ENCODE measurements at regions not wholly inside any gene's neighbourhood (a gene's known extent, or its start where the extent isn't known, plus 50 kb on each side); places are given as distances from the start of the nearest gene placed in this dataset.

DNA sequence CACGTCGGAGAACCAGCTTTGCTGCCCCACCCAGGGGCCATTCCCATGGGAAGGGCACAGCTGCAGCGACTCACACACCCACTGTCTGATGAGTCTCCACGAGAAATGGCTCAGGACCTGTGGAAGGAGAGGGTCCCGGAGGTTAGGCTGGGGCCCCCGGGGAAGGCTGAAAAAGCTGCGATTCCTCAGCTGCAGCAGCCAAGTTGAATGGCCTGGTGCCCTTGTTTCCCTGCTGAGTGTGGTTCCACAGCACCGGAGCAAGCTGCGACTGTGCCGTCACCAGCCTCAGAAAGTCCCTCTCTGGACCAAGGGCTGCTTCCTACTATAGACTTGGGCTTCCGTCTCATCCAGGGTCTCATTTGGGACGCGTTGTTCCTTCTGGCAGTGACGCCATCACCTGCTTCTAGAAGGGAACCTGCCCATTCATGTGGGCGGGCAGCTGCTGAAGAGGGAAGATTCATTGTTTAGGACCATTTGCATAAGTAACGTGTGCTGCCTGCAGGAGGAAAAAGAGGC, 180.2 kb downstream of the INHBB start:
- DNase-seq (ENCODE audit: low read depth in 1 of 2, low spot score in 2 of 2) = no peak
- no peak overlapping the region for H3K23ac ChIP-seq (ENCODE audit: insufficient read length)
- H3K9ac ChIP-seq (replicated peaks in 1 of 4; ENCODE audit: extremely low read depth in 1 of 4, low read depth in 3 of 4, low read length in 3 of 4) = no peak overlapping the region
- H3K14ac ChIP-seq (ENCODE audit: insufficient read length) = peak overlapping the region; percentile 44
- no peaks in the 10 kb centered on the region for H3K79me1 ChIP-seq (ENCODE audit: low read depth, low read length)
- CTCF ChIA-PET (ENCODE audit: partially characterized antibody) = interaction anchor here (0.6 to 1.8 kb wide), 5 partner anchors 13 to 933 kb away, joined by 3 to 8 read pairs (median 4); no protein-coding TSS in a partner anchor
- H3K56ac ChIP-seq (replicated peaks; ENCODE audit: insufficient read length, low read depth, low read length) = no peak overlapping the region
- H4K5ac ChIP-seq (ENCODE audit: insufficient read length, low read depth, low read length) = no peak overlapping the region
- FAIRE-seq = peak; percentile 58
- 0 out of 4 replicates have a peak overlapping the region, but pooled peaks have one; percentile 11 to 28 for H3K4me2 ChIP-seq (ENCODE audit: insufficient read depth in 1 of 2, low read depth in 2 of 2, low read length in 2 of 2)
- H2AFZ ChIP-seq (ENCODE audit: low read length) = peak overlapping the region; percentile 35; the same call in 1 of the 2 replicates
- H3K9me3 ChIP-seq (ENCODE audit: insufficient read depth in 2 of 2, low read depth in 1 of 2, low read length in 1 of 2) = peaks cover 0 to 9% of the 10 kb centered on the region in 2 experiments; a peak in 2 of 4 replicates
- no peak overlapping the region for H2BK20ac ChIP-seq (ENCODE audit: low read length)
- no peak overlapping the region; the same call in 1 of the 2 replicates for H2BK15ac ChIP-seq (ENCODE audit: low read length)
- H4K91ac ChIP-seq (replicated peaks; ENCODE audit: insufficient read length, low read length) = no peak overlapping the region
- H2AK5ac ChIP-seq (ENCODE audit: low read depth, low read length) = no peak overlapping the region
- no peaks in the 10 kb centered on the region for H3K23me2 ChIP-seq (ENCODE audit: low read depth, low read length)
- no peak overlapping the region for H3K27ac ChIP-seq (ENCODE audit: low read depth, low read length)
- H4K20me1 ChIP-seq (replicated peaks in 1 of 2; ENCODE audit: control insufficient read depth in 1 of 2, insufficient read depth in 2 of 2, low read length in 2 of 2) = peaks cover 0 to 4% of the 10 kb centered on the region in 2 experiments
- H3K27me3 ChIP-seq (replicated peaks in 1 of 4; ENCODE audit: control insufficient read depth in 3 of 4, extremely low read depth in 1 of 4, insufficient read depth in 3 of 4, low read length in 3 of 4) = peaks cover 0 to 10% (median 5%) of the 10 kb centered on the region in 4 experiments; a peak in 3 of 7 replicates
- H3K4ac ChIP-seq (replicated peaks; ENCODE audit: insufficient read length, low read depth, low read length) = no peak overlapping the region
- no peak overlapping the region; the same call in 1 of the 2 replicates for H2BK5ac ChIP-seq (ENCODE audit: low read depth, low read length)
- H2BK12ac ChIP-seq (ENCODE audit: low read depth, low read length) = peak overlapping the region; percentile 78; the same call in 1 of the 2 replicates
- H4K8ac ChIP-seq (ENCODE audit: extremely low read depth, insufficient read depth, low read length) = no peak overlapping the region
- H3K18ac ChIP-seq (ENCODE audit: extremely low read depth, low read length) = no peak overlapping the region
- 74% methylated on average over 16 of the region's 16 CpGs; no CpG with 5 or more reads in 1 of the 2 experiments for WGBS, 2 experiments (ENCODE audit: extremely low coverage in 1 of 2, insufficient coverage in 1 of 2, insufficient read length in 1 of 2, insufficient replicate concordance in 2 of 2, low coverage in 1 of 2, low lambda C conversion rate in 2 of 2, missing lambda C conversion rate in 1 of 2)
- peaks cover 2 to 11% (median 5%) of the 10 kb centered on the region in 4 experiments; a peak in 6 of 7 replicates for H3K4me1 ChIP-seq (replicated peaks in 1 of 4; ENCODE audit: control insufficient read depth in 3 of 4, insufficient read depth in 4 of 4, low read length in 3 of 4)
- no peak overlapping the region for H3K4me3 ChIP-seq (ENCODE audit: extremely low read depth in 1 of 4, insufficient read depth in 2 of 4, low read depth in 3 of 4, low read length in 4 of 4)
- no peak overlapping the region for H2BK120ac ChIP-seq (replicated peaks; ENCODE audit: low read depth, low read length)
- TF ChIP-seq TBP (IDR thresholded peaks at IDR 0.05; ENCODE audit: low read depth, low read length) = peak; percentile 32; the same call in 1 of the 2 replicates
- TF ChIP-seq SP1 (IDR thresholded peaks at IDR 0.05; ENCODE audit: low read depth, low read length) = no peak
- no peak for TF ChIP-seq HDAC2 (IDR thresholded peaks at IDR 0.05; ENCODE audit: borderline replicate concordance in 1 of 2, low read depth in 2 of 2, low read length in 2 of 2)
- TF ChIP-seq CHD2 (IDR thresholded peaks at IDR 0.05; ENCODE audit: low read length) = no peak
- no peak for TF ChIP-seq NRF1 (IDR thresholded peaks at IDR 0.05; ENCODE audit: low read depth, low read length)
- TF ChIP-seq EZH2 (IDR thresholded peaks at IDR 0.05; ENCODE audit: low read depth, low read length, severe bottlenecking) = no peak
- no peak for TF ChIP-seq CBX5 (IDR thresholded peaks at IDR 0.05; ENCODE audit: low read depth, low read length)
- TF ChIP-seq HDAC6 (IDR thresholded peaks at IDR 0.05; ENCODE audit: low read depth, low read length) = no peak
- TF ChIP-seq RFX5 (IDR thresholded peaks at IDR 0.05; ENCODE audit: borderline replicate concordance, low read depth, low read length) = no peak
- no peaks in the 10 kb centered on the region for H3K79me2 ChIP-seq (ENCODE audit: control insufficient read depth in 1 of 2, insufficient read depth in 2 of 2, low read length in 2 of 2)
- no peaks in the 10 kb centered on the region for H3K36me3 ChIP-seq (ENCODE audit: control insufficient read depth in 2 of 4, insufficient read depth in 4 of 4, low read length in 3 of 4)
- POLR2A ChIA-PET (ENCODE audit: partially characterized antibody) = no interaction called here
